Panc1 (cell line): ENCODE measurements at regions not wholly inside any gene's neighbourhood (a gene's known extent, or its start where the extent isn't known, plus 50 kb on each side); places are given as distances from the start of the nearest gene placed in this dataset.

Source experiments
- CTCF ChIP-seq: fragments of 450-650 bp; IDR thresholded peaks from 2 replicates; pipeline ENCODE4 v1.5.1; 2017; ENCODE audit warnings: mild to moderate bottlenecking
- POLR2AphosphoS5 ChIP-seq: IDR thresholded peaks from 2 replicates; pipeline ENCODE4 v1.6.1; 2012; ENCODE audit warnings: mild to moderate bottlenecking, low read depth, low read length, moderate library complexity
- REST ChIP-seq, 2 experiments: IDR thresholded peaks; 2 replicates each; pipeline ENCODE4 v1.6.1; 2011 to 2012; ENCODE audit warnings: low read depth in 2 of 2, control low read depth in 1 of 2, low read length in 1 of 2, mild to moderate bottlenecking in 1 of 2, moderate library complexity in 1 of 2; ENCODE audit not compliant: insufficient read depth in 1 of 2
- SIN3A ChIP-seq: IDR thresholded peaks from 2 replicates; pipeline ENCODE4 v1.6.1; 2012; ENCODE audit warnings: low read depth, mild to moderate bottlenecking, low read length, moderate library complexity, borderline replicate concordance; ENCODE audit not compliant: insufficient read depth
- TCF7L2 ChIP-seq: IDR thresholded peaks from 2 replicates; pipeline ENCODE4 v1.6.1; 2011; ENCODE audit warnings: mild to moderate bottlenecking, low read depth, low read length, inconsistent platforms

GRCh38 chr5:142441616-142442015 is 116.8 kb upstream of the SPRY4 start:
- TF ChIP-seq CTCF (no peak), POLR2AphosphoS5 (no peak), SIN3A (no peak), REST (IDR thresholded peaks at IDR 0.05; ENCODE audit: insufficient read depth in 1 of 2, low read depth in 2 of 2, low read length in 1 of 2) (no peak), TCF7L2 (no peak)
